ENCODE measurements at regions not wholly inside any gene's neighbourhood (a gene's known extent, or its start where the extent isn't known, plus 50 kb on each side); places are given as distances from the start of the nearest gene placed in this dataset.

DNA sequence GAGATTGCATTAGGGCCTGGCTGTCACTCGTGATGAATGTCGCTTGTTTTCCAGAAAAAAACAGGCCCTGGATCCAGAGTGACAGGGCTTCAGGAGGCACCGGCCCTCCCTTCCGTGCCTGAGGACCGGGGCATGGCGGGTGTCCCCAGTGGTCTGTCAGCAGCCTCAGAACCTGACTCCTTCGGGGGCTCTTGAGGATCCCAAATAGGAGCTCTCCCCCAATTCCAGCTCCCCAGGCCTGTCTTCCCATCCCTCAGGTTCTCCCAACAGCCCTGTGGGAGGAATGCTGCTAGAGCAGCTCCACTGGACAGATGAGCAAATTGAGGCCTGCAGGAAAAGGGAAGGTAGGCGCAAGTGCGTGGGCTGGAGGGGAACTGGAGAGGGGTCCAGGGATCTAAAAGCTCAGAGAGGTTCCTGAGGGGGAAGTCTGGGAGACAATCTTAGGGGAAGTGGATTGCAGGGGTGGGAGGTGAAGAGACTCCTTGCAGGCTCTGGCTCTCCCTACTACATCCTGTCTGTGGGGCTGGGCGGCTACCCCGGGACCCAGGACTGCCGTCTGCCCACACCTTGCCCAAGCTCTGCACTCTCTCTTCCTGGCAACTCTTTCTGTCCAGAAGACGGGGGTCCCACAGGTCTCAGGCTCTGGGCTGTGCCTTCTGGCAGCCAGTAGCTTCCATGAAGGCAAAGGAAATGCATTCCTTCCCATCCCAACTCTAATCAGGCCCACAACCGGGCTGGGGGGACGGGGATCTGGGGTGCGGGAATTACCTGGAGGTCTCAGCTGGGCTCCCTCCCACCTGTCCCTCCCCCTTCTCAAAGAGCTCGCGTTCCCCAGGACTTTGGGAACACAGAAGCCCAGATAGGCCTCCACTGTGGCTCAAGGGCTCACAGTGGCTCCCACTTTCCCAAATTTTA, 105.7 kb upstream of the CASZ1 start:
- POLR2A ChIA-PET = no interaction called here
- Histone ChIP-seq H4K20me1 (replicated peaks; ENCODE audit: control insufficient read depth, extremely low read depth, insufficient read depth, low read length) (no peaks in the 10 kb centered on the region), H3K9me3 (replicated peaks; ENCODE audit: control insufficient read depth, insufficient read depth, low read length) (no peaks in the 10 kb centered on the region), H3K4me2 (ENCODE audit: insufficient read depth, low read length) (no peak overlapping the region), H3K27ac (ENCODE audit: insufficient read depth, low read depth, low read length) (no peak overlapping the region), H3K27me3 (ENCODE audit: control insufficient read depth in 2 of 2, insufficient read depth in 2 of 2, low read length in 2 of 2) (peaks cover 0 to 2% of the 10 kb centered on the region in 2 experiments), H3K4me3 (replicated peaks in 1 of 3; ENCODE audit: insufficient read depth in 1 of 3, low read depth in 1 of 3, low read length in 3 of 3) (no peak overlapping the region), H3K9ac (replicated peaks; ENCODE audit: extremely low read depth, insufficient read depth, low read length) (no peak overlapping the region), H3K36me3 (ENCODE audit: control insufficient read depth in 2 of 2, extremely low read depth in 1 of 2, insufficient read depth in 2 of 2, low read length in 2 of 2) (no peaks in the 10 kb centered on the region), H3K79me2 (ENCODE audit: control insufficient read depth, insufficient read depth, low read length) (no peaks in the 10 kb centered on the region), H3K9me1 (replicated peaks; ENCODE audit: control insufficient read depth, extremely low read depth, insufficient read depth, low read length) (no peaks in the 10 kb centered on the region), H3K4me1 (ENCODE audit: control insufficient read depth, extremely low read depth, insufficient read depth, low read length) (no peaks in the 10 kb centered on the region), H2AFZ (ENCODE audit: low read depth, low read length) (no peak overlapping the region)
- FAIRE-seq (no peak), DNase-seq (ENCODE audit: low read depth, low spot score) (no peak)
- CTCF ChIA-PET = no interaction called here
- intact Hi-C loops (cut with micrococcal nuclease) = no loop called here
- no TSS peak for BruUV-seq (replicated peaks)
- TF ChIP-seq, protein P1, sequence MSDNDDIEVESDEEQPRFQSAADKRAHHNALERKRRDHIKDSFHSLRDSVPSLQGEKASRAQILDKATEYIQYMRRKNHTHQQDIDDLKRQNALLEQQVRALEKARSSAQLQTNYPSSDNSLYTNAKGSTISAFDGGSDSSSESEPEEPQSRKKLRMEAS (IDR thresholded peaks at IDR 0.05; ENCODE audit: insufficient read depth, insufficient read length) = no peak
- TF ChIP-seq, protein P2, sequence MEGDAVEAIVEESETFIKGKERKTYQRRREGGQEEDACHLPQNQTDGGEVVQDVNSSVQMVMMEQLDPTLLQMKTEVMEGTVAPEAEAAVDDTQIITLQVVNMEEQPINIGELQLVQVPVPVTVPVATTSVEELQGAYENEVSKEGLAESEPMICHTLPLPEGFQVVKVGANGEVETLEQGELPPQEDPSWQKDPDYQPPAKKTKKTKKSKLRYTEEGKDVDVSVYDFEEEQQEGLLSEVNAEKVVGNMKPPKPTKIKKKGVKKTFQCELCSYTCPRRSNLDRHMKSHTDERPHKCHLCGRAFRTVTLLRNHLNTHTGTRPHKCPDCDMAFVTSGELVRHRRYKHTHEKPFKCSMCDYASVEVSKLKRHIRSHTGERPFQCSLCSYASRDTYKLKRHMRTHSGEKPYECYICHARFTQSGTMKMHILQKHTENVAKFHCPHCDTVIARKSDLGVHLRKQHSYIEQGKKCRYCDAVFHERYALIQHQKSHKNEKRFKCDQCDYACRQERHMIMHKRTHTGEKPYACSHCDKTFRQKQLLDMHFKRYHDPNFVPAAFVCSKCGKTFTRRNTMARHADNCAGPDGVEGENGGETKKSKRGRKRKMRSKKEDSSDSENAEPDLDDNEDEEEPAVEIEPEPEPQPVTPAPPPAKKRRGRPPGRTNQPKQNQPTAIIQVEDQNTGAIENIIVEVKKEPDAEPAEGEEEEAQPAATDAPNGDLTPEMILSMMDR (IDR thresholded peaks at IDR 0.05; ENCODE audit: extremely low read depth in 1 of 2, insufficient read depth in 1 of 2, low read depth in 1 of 2, low read length in 2 of 2) = no peak
- TF ChIP-seq JUN (IDR thresholded peaks at IDR 0.05; ENCODE audit: borderline replicate concordance, insufficient read depth, insufficient read length, low read depth) = no peak
- TF ChIP-seq GATA2 (IDR thresholded peaks at IDR 0.05; ENCODE audit: insufficient read depth, insufficient read length, low read depth, low read length) = no peak
- TF ChIP-seq POLR2A (IDR thresholded peaks at IDR 0.05; ENCODE audit: low read depth, low read length) = no peak
- TF ChIP-seq FOS (IDR thresholded peaks at IDR 0.05; ENCODE audit: borderline replicate concordance, insufficient read depth, low read length) = no peak
- TF ChIP-seq POLR2AphosphoS5 (IDR thresholded peaks at IDR 0.05; ENCODE audit: insufficient read depth, low read depth, low read length) = no peak
- no peak for TF ChIP-seq EZH2 (IDR thresholded peaks at IDR 0.05; ENCODE audit: borderline replicate concordance, low read depth, low read length, severe bottlenecking)
- no peak for TF ChIP-seq MYC (IDR thresholded peaks at IDR 0.05; ENCODE audit: low read depth, low read length)
- dilution Hi-C loops (cut with MboI; ENCODE audit: extremely low pct_ligation_motif_present, low sequenced_read_pairs) = no loop called here
